Loucy (cell line): ENCODE measurements at regions not wholly inside any gene's neighbourhood (a gene's known extent, or its start where the extent isn't known, plus 50 kb on each side); places are given as distances from the start of the nearest gene placed in this dataset.

Experiments used
- H2AFZ ChIP-seq: fragments of 200-600 bp; sonication (generic); 2 replicates; pipeline ENCODE4 v1.6.0; 2016; ENCODE audit warnings: antibody characterized with exemption, mild to moderate bottlenecking, low read length, moderate library complexity
- H3F3A ChIP-seq: fragments of 200-600 bp; 2 replicates; pipeline ENCODE4 v1.6.0; 2016; ENCODE audit warnings: antibody characterized with exemption, low read depth, mild to moderate bottlenecking
- H3K27me3 ChIP-seq: fragments of 200-600 bp; sonication (generic); 2 replicates; pipeline ENCODE4 v1.6.1; 2014; ENCODE audit warnings: low read length, mild to moderate bottlenecking; ENCODE audit not compliant: insufficient read depth, poor library complexity, severe bottlenecking
- H3K36me3 ChIP-seq: fragments of 200-600 bp; sonication (generic); 2 replicates; pipeline ENCODE4 v1.6.1; 2016; ENCODE audit warnings: low read length; ENCODE audit not compliant: insufficient read depth
- H3K4me1 ChIP-seq: fragments of 200-600 bp; sonication (generic); 2 replicates; pipeline ENCODE4 v1.5.1; 2014; ENCODE audit warnings: low read length, mild to moderate bottlenecking; ENCODE audit not compliant: insufficient read depth, poor library complexity, severe bottlenecking
- H3K4me2 ChIP-seq: fragments of 200-600 bp; sonication (generic); 2 replicates; pipeline ENCODE4 v1.6.0; 2014; ENCODE audit warnings: antibody characterized with exemption, low read length, low read depth, mild to moderate bottlenecking; ENCODE audit not compliant: poor library complexity, severe bottlenecking
- H3K4me3 ChIP-seq: fragments of 200-600 bp; sonication (generic); 2 replicates; pipeline ENCODE4 v1.5.1; 2014; ENCODE audit warnings: low read length, mild to moderate bottlenecking, mixed read lengths; ENCODE audit not compliant: poor library complexity, severe bottlenecking
- H3K79me2 ChIP-seq: fragments of 200-600 bp; sonication (generic); 2 replicates; pipeline ENCODE4 v1.6.1; 2014; ENCODE audit warnings: low read length; ENCODE audit not compliant: insufficient read depth
- H3K9ac ChIP-seq: fragments of 200-600 bp; sonication (generic); 2 replicates; pipeline ENCODE4 v1.6.0; 2014; ENCODE audit warnings: mild to moderate bottlenecking, low read depth, low read length, moderate library complexity; ENCODE audit not compliant: poor library complexity, severe bottlenecking
- H3K9me2 ChIP-seq: fragments of 200-600 bp; sonication (generic); replicated peaks from 2 replicates; pipeline ENCODE4 v1.6.1; 2016; ENCODE audit warnings: low read depth, low read length, mixed read lengths
- H3K9me3 ChIP-seq: fragments of 200-600 bp; sonication (generic); 2 replicates; pipeline ENCODE4 v1.6.1; 2014; ENCODE audit warnings: mild to moderate bottlenecking, antibody characterized with exemption, low read length, low read depth; ENCODE audit not compliant: insufficient read depth
- H4K20me1 ChIP-seq: fragments of 200-600 bp; sonication (generic); 2 replicates; pipeline ENCODE4 v1.6.0; 2014; ENCODE audit warnings: antibody characterized with exemption, low read length, mild to moderate bottlenecking; ENCODE audit not compliant: insufficient read depth, poor library complexity, severe bottlenecking
- EZH2phosphoT487 ChIP-seq: fragments of 200-600 bp; IDR thresholded peaks from 2 replicates; pipeline ENCODE4 v1.6.1; 2018; ENCODE audit warnings: antibody characterized with exemption, mild to moderate bottlenecking, moderate library complexity, borderline replicate concordance
- TF ChIP-seq, protein P1 (sequence below): fragments of 200-600 bp; sonication (generic); conservative IDR thresholded peaks from 2 replicates; pipeline ENCODE4 v1.5.1; 2014; ENCODE audit warnings: mild to moderate bottlenecking, antibody characterized with exemption, low read length

DNA sequence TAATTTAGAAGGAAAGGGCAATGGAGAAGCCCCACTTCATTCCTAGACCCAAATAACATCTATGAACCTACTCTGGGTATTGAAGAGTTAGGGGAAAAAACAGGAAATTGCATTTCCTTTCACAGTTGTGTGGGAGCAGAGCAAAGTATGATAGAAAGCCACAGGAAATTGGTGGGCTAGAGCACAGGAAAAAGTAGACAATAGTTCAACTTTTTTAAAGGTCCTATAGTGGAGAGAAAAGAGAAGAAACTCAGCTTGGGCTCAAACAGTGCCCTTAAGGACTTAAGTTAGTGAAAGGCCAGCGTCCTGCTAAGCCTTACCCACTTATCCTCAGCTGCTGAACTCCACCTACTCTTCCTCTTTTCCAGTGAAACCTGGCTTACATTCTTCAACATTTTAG lies 258.1 kb downstream of the DPY19L2 start:
- H3F3A ChIP-seq = no peaks in the 10 kb centered on the region; the same call in 1 of the 2 replicates
- no peak for TF ChIP-seq EZH2phosphoT487
- peak overlapping the region; percentile 22 for H3K4me3 ChIP-seq
- H3K79me2 ChIP-seq = no peaks in the 10 kb centered on the region
- H3K9me2 ChIP-seq = no peaks in the 10 kb centered on the region
- H3K4me2 ChIP-seq = peak overlapping the region; percentile 57
- H3K27me3 ChIP-seq = no peaks in the 10 kb centered on the region
- H4K20me1 ChIP-seq = no peaks in the 10 kb centered on the region
- no peak overlapping the region for H2AFZ ChIP-seq
- peaks cover 30% of the 10 kb centered on the region for H3K4me1 ChIP-seq
- peaks cover 7% of the 10 kb centered on the region; the same call in 1 of the 2 replicates for H3K9me3 ChIP-seq
- H3K36me3 ChIP-seq = no peaks in the 10 kb centered on the region
- no peak overlapping the region for H3K9ac ChIP-seq

GRCh38 chr12:63406781-63407180 lies 255.8 kb upstream of the AVPR1A start:
- H3K4me1 ChIP-seq = peaks cover 30% of the 10 kb centered on the region
- TF ChIP-seq EZH2phosphoT487 = no peak
- TF ChIP-seq, protein P1, sequence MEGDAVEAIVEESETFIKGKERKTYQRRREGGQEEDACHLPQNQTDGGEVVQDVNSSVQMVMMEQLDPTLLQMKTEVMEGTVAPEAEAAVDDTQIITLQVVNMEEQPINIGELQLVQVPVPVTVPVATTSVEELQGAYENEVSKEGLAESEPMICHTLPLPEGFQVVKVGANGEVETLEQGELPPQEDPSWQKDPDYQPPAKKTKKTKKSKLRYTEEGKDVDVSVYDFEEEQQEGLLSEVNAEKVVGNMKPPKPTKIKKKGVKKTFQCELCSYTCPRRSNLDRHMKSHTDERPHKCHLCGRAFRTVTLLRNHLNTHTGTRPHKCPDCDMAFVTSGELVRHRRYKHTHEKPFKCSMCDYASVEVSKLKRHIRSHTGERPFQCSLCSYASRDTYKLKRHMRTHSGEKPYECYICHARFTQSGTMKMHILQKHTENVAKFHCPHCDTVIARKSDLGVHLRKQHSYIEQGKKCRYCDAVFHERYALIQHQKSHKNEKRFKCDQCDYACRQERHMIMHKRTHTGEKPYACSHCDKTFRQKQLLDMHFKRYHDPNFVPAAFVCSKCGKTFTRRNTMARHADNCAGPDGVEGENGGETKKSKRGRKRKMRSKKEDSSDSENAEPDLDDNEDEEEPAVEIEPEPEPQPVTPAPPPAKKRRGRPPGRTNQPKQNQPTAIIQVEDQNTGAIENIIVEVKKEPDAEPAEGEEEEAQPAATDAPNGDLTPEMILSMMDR = no peak

GRCh38 chr12:63404611-63405010 lies 253.6 kb upstream of the AVPR1A start:
- Histone ChIP-seq H3K36me3 (no peaks in the 10 kb centered on the region), H3K4me2 (no peak overlapping the region), H3K79me2 (no peaks in the 10 kb centered on the region), H3K9me2 (no peaks in the 10 kb centered on the region), H3F3A (no peaks in the 10 kb centered on the region), H3K4me3 (no peak overlapping the region), H2AFZ (no peak overlapping the region), H3K4me1 (peaks cover 9% of the 10 kb centered on the region), H3K9me3 (no peaks in the 10 kb centered on the region), H3K9ac (no peak overlapping the region), H3K27me3 (no peaks in the 10 kb centered on the region), H4K20me1 (no peaks in the 10 kb centered on the region)
- TF ChIP-seq, protein P1 = no peak
- TF ChIP-seq EZH2phosphoT487 = no peak

More at GRCh38 chr12:63406781-63407180, 255.8 kb upstream of the AVPR1A start:
- no peak overlapping the region for H3K4me3 ChIP-seq
- H3F3A ChIP-seq = no peaks in the 10 kb centered on the region; the same call in 1 of the 2 replicates
- H3K27me3 ChIP-seq = no peaks in the 10 kb centered on the region
- H3K9me2 ChIP-seq = no peaks in the 10 kb centered on the region
- no peak overlapping the region for H3K9ac ChIP-seq
- H3K79me2 ChIP-seq = no peaks in the 10 kb centered on the region
- no peaks in the 10 kb centered on the region for H3K36me3 ChIP-seq
- H3K4me2 ChIP-seq = no peak overlapping the region
- no peaks in the 10 kb centered on the region for H3K9me3 ChIP-seq
- H4K20me1 ChIP-seq = no peaks in the 10 kb centered on the region
- H2AFZ ChIP-seq = no peak overlapping the region

- no peaks in the 10 kb centered on the region for H3K9me2 ChIP-seq
- H3K9me3 ChIP-seq = no peaks in the 10 kb centered on the region
- no peak for TF ChIP-seq EZH2phosphoT487
- TF ChIP-seq, protein P1 = no peak
- H3K4me3 ChIP-seq = no peak overlapping the region
- no peaks in the 10 kb centered on the region for H3K27me3 ChIP-seq
- H4K20me1 ChIP-seq = no peaks in the 10 kb centered on the region
- H3K4me1 ChIP-seq = no peaks in the 10 kb centered on the region
- H3F3A ChIP-seq = no peaks in the 10 kb centered on the region
- no peak overlapping the region for H2AFZ ChIP-seq
- H3K79me2 ChIP-seq = no peaks in the 10 kb centered on the region
- no peak overlapping the region for H3K4me2 ChIP-seq
- no peak overlapping the region for H3K9ac ChIP-seq
- no peaks in the 10 kb centered on the region for H3K36me3 ChIP-seq
Observed at GRCh38 chr12:63403256-63403655, 252.3 kb upstream of the AVPR1A start.
